Mesenchymal stem cell (in vitro differentiated cells and primary cell): ENCODE measurements at regions not wholly inside any gene's neighbourhood (a gene's known extent, or its start where the extent isn't known, plus 50 kb on each side); places are given as distances from the start of the nearest gene placed in this dataset.

Experiments used
- DNase-seq: peaks from one replicate; pipeline ENCODE4 v3.0.0-alpha.2; 2013
- H2AFZ ChIP-seq: one replicate; pipeline ENCODE4 v1.6.1; 2013; ENCODE audit warnings: low read depth, mild to moderate bottlenecking, control low read depth, inconsistent platforms, low read length, moderate library complexity
- H2AK5ac ChIP-seq: 2 replicates; pipeline ENCODE4 v1.6.1; 2013; ENCODE audit warnings: low read length, moderate library complexity, mild to moderate bottlenecking, inconsistent platforms; ENCODE audit not compliant: severe bottlenecking
- H2BK120ac ChIP-seq: one replicate; pipeline ENCODE4 v1.6.1; 2013; ENCODE audit warnings: low read depth, mild to moderate bottlenecking, inconsistent platforms, low read length, moderate library complexity
- H2BK12ac ChIP-seq, 2 experiments: one replicate each; pipeline ENCODE4 v1.6.1; 2013; ENCODE audit warnings: inconsistent platforms in 2 of 2, low read length in 2 of 2, mild to moderate bottlenecking in 2 of 2, moderate library complexity in 2 of 2, control low read depth in 1 of 2
- H2BK15ac ChIP-seq: one replicate; pipeline ENCODE4 v1.6.1; 2013; ENCODE audit warnings: mild to moderate bottlenecking, low read depth, inconsistent platforms; ENCODE audit not compliant: poor library complexity, severe bottlenecking
- H2BK5ac ChIP-seq: 2 replicates; pipeline ENCODE4 v1.6.1; 2013; ENCODE audit warnings: low read depth, mild to moderate bottlenecking, low read length, control low read depth, inconsistent platforms; ENCODE audit not compliant: poor library complexity, severe bottlenecking
- H3K14ac ChIP-seq, 2 experiments: one replicate each; pipeline ENCODE4 v1.6.1; 2013; ENCODE audit warnings: inconsistent platforms in 2 of 2, low read length in 2 of 2, control low read depth in 1 of 2, mild to moderate bottlenecking in 1 of 2, moderate library complexity in 1 of 2
- H3K18ac ChIP-seq, 2 experiments: one replicate each; pipeline ENCODE4 v1.6.1; 2013; ENCODE audit warnings: inconsistent platforms in 2 of 2, low read length in 2 of 2, control low read depth in 1 of 2, low read depth in 1 of 2, mild to moderate bottlenecking in 1 of 2
- H3K23ac ChIP-seq, 2 experiments: one replicate each; pipeline ENCODE4 v1.6.1; 2013; ENCODE audit warnings: inconsistent platforms in 2 of 2, low read length in 2 of 2, mild to moderate bottlenecking in 2 of 2, moderate library complexity in 2 of 2, control low read depth in 1 of 2
- H3K27ac ChIP-seq: 2 replicates; pipeline ENCODE4 v1.5.1; 2013; ENCODE audit warnings: mild to moderate bottlenecking, moderate library complexity, low read length, control low read depth, inconsistent platforms; ENCODE audit not compliant: poor library complexity, severe bottlenecking
- H3K27me3 ChIP-seq, 2 experiments: 2 replicates each; pipeline versions ENCODE4 v1.6.1 to v1.7.0; 2013; ENCODE audit warnings: low read length in 2 of 2, mild to moderate bottlenecking in 2 of 2, moderate library complexity in 2 of 2, control low read depth in 1 of 2, inconsistent platforms in 1 of 2; ENCODE audit not compliant: control insufficient read depth in 1 of 2, insufficient read depth in 1 of 2
- H3K36me3 ChIP-seq, 2 experiments: 2 replicates each; pipeline versions ENCODE4 v1.6.1 to v1.7.0; 2013; ENCODE audit warnings: low read length in 2 of 2, control low read depth in 1 of 2, inconsistent platforms in 1 of 2, low read depth in 1 of 2, mild to moderate bottlenecking in 1 of 2; ENCODE audit not compliant: insufficient read depth in 2 of 2, control insufficient read depth in 1 of 2
- H3K4ac ChIP-seq, 2 experiments: one replicate each; pipeline ENCODE4 v1.6.1; 2013; ENCODE audit warnings: inconsistent platforms in 2 of 2, low read length in 2 of 2, mild to moderate bottlenecking in 2 of 2, moderate library complexity in 2 of 2, control low read depth in 1 of 2, low read depth in 1 of 2
- H3K4me1 ChIP-seq: 2 replicates; pipeline ENCODE4 v1.6.1; 2013; ENCODE audit warnings: low read depth, low read length, control low read depth; ENCODE audit not compliant: control insufficient read depth, insufficient read depth
- H3K4me2 ChIP-seq: 2 replicates; pipeline ENCODE4 v1.6.1; 2013; ENCODE audit warnings: low read length, mild to moderate bottlenecking, inconsistent platforms; ENCODE audit not compliant: poor library complexity, severe bottlenecking
- H3K4me3 ChIP-seq, 2 experiments: 2 replicates each; pipeline versions ENCODE4 v1.5.1 to v1.7.0; 2013; ENCODE audit warnings: low read length in 2 of 2, mild to moderate bottlenecking in 2 of 2, control low read depth in 1 of 2, low read depth in 1 of 2; ENCODE audit not compliant: insufficient read depth in 1 of 2
- H3K79me1 ChIP-seq: replicated peaks from 2 replicates; pipeline ENCODE4 v1.6.1; 2013; ENCODE audit warnings: mild to moderate bottlenecking, control low read depth, low read length, inconsistent platforms; ENCODE audit not compliant: poor library complexity, severe bottlenecking
- H3K9ac ChIP-seq: 2 replicates; pipeline ENCODE4 v1.7.0; 2013; ENCODE audit warnings: mild to moderate bottlenecking, low read length, moderate library complexity
- H3K9me3 ChIP-seq: 2 replicates; pipeline ENCODE4 v1.7.0; 2013; ENCODE audit warnings: mild to moderate bottlenecking, low read length; ENCODE audit not compliant: control insufficient read depth
- H4K8ac ChIP-seq: one replicate; pipeline ENCODE4 v1.6.1; 2013; ENCODE audit warnings: inconsistent platforms, mild to moderate bottlenecking, low read length, moderate library complexity
- H4K91ac ChIP-seq: one replicate; pipeline ENCODE4 v1.6.1; 2013; ENCODE audit warnings: mild to moderate bottlenecking, low read length, inconsistent platforms
- WGBS: methylation state at CpG from one replicate; pipeline ENCODE4 v1.1.7; 2013; ENCODE audit warnings: mixed read lengths; 5-methylcytosine and 5-hydroxymethylcytosine counted together

DNA sequence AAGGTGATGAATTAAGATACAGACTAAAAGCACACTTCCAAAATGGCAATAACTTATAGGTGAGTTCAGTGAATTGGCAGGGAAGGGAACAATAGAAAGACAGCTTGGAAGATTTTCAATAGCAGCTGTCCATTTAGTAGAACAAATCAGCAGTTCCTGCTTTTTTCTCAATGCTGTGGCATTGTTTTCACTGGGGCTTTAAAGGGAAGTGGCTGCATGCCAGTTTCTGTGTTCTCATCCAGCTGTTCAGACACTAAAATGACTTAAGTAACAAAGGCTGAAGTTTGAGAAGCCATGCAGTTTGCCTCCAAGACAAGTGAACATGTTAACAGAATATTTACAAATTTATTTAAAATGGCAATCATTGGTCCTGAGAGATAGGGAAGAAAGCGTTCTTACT is 291.9 kb downstream of the FAM47A start:
- Histone ChIP-seq H3K9me3 (no peaks in the 10 kb centered on the region), H3K18ac (no peak overlapping the region), H2AFZ (no peak overlapping the region), H2BK15ac (no peak overlapping the region), H3K36me3 (no peaks in the 10 kb centered on the region), H3K27me3 (no peaks in the 10 kb centered on the region), H3K4me1 (no peaks in the 10 kb centered on the region), H2AK5ac (no peak overlapping the region), H3K23ac (no peak overlapping the region), H3K4me2 (no peak overlapping the region), H2BK120ac (no peak overlapping the region), H3K4ac (no peak overlapping the region), H2BK5ac (no peak overlapping the region), H4K91ac (no peak overlapping the region), H2BK12ac (no peak overlapping the region), H4K8ac (no peak overlapping the region), H3K4me3 (no peak overlapping the region), H3K79me1 (no peaks in the 10 kb centered on the region), H3K27ac (no peak overlapping the region), H3K9ac (no peak overlapping the region), H3K14ac (no peak overlapping the region)
- WGBS, result no CpG with 5 or more reads among the region's 1 CpG
- DNase-seq, result no peak

DNA sequence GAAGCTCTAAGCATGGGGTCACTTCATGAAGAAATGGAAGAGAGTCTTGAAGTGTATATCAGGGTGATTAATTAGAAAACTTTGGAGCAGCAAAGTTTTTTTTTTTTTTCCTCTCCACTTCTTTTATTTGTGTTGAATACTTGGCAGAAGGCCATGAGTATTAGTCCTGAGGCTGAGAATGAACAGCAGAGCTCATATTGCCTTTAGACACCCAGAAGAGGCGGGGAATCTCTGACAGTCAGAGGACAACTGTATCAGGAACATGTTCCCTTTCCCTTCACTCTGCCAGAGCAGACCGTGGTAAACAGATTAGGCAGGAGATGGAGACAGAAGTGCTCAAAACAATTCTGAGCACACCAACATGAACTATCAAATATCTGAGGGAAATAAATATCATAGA is 300.9 kb downstream of the FAM47A start:
- Histone ChIP-seq H3K9ac (no peak overlapping the region), H3K4ac (no peak overlapping the region), H3K23ac (no peak overlapping the region), H2AK5ac (no peak overlapping the region), H3K18ac (no peak overlapping the region), H3K79me1 (no peaks in the 10 kb centered on the region), H3K27ac (no peak overlapping the region), H2BK5ac (no peak overlapping the region), H3K36me3 (no peaks in the 10 kb centered on the region), H4K8ac (no peak overlapping the region), H3K4me1 (no peaks in the 10 kb centered on the region), H2BK120ac (no peak overlapping the region), H3K27me3 (no peaks in the 10 kb centered on the region), H3K14ac (no peak overlapping the region), H2BK12ac (no peak overlapping the region), H3K4me3 (no peak overlapping the region), H3K9me3 (peaks cover 9% of the 10 kb centered on the region), H2AFZ (no peak overlapping the region), H2BK15ac (no peak overlapping the region), H3K4me2 (no peak overlapping the region), H4K91ac (no peak overlapping the region)
- WGBS, result no CpG with 5 or more reads among the region's 2 CpGs
- DNase-seq, result no peak

DNA sequence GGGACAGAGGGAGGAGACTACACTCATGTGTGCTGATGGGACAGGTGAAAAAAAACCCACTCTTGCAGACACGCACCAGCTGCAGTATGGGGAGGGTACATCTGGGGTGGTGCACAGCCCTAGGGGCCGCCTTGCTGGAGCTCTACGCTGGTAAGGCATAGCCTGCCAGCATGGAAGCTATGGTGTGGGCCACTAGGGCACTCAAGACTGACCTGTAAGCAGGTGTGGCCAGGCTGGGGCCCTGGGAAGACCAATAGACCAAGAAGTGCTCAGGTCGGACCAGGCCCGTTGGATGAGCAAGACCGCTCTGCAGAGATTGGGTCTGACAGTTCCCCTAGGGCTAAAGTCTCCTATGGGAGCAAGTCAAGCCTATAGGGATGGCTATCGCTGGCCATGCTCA is 314.8 kb downstream of the FAM47A start:
- no peak overlapping the region for H2BK15ac ChIP-seq
- no peak overlapping the region for H2BK12ac ChIP-seq
- no peak overlapping the region for H3K4me2 ChIP-seq
- H3K4ac ChIP-seq, result no peak overlapping the region
- peaks cover 10% of the 10 kb centered on the region for H3K9me3 ChIP-seq
- H3K4me3 ChIP-seq, result no peak overlapping the region
- H3K14ac ChIP-seq, result no peak overlapping the region
- H3K18ac ChIP-seq, result no peak overlapping the region
- H4K8ac ChIP-seq, result no peak overlapping the region
- no peak overlapping the region for H4K91ac ChIP-seq
- H3K23ac ChIP-seq, result no peak overlapping the region
- H2AFZ ChIP-seq, result no peak overlapping the region
- H3K27me3 ChIP-seq, result no peaks in the 10 kb centered on the region
- WGBS, result 89% methylated on average over 7 of the region's 7 CpGs
- no peak overlapping the region for H2AK5ac ChIP-seq
- no peak overlapping the region for H3K9ac ChIP-seq
- H3K36me3 ChIP-seq, result no peaks in the 10 kb centered on the region
- DNase-seq, result no peak
- H3K4me1 ChIP-seq, result no peaks in the 10 kb centered on the region
- H2BK5ac ChIP-seq, result no peak overlapping the region
- H3K27ac ChIP-seq, result no peak overlapping the region
- no peak overlapping the region for H2BK120ac ChIP-seq
- no peaks in the 10 kb centered on the region for H3K79me1 ChIP-seq

DNA sequence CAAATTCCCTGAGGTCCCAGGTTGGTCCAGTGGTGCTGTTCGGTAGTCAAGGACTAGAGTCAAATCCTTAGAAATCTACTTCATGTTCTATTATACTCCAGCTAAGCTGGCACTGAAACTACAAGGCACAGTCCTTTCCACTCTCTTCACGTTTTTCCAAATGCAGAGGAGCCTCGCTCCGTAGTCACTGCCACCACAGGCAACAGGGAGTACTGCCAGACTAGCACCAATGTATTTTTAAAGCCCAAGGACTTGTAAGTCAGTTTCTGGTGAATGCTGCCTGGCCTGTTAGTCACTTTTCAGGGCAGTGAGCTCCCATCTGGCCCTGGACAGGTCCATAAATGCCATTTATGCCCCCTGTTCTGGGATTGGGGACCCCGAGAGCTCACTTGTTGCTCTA is 323.5 kb downstream of the FAM47A start:
- H2BK15ac ChIP-seq, result no peak overlapping the region
- H2BK12ac ChIP-seq, result no peak overlapping the region
- H4K8ac ChIP-seq, result no peak overlapping the region
- no peak overlapping the region for H3K4me3 ChIP-seq
- no peak overlapping the region for H3K4me2 ChIP-seq
- H3K27ac ChIP-seq, result no peak overlapping the region
- H3K79me1 ChIP-seq, result no peaks in the 10 kb centered on the region
- WGBS, result 57% methylated on average over 5 of the region's 5 CpGs
- no peaks in the 10 kb centered on the region for H3K27me3 ChIP-seq
- H4K91ac ChIP-seq, result no peak overlapping the region
- no peak overlapping the region for H3K9ac ChIP-seq
- H2AFZ ChIP-seq, result no peak overlapping the region
- no peaks in the 10 kb centered on the region for H3K36me3 ChIP-seq
- H3K4me1 ChIP-seq, result no peaks in the 10 kb centered on the region
- no peak for DNase-seq
- no peak overlapping the region for H2BK5ac ChIP-seq
- no peak overlapping the region for H3K18ac ChIP-seq
- no peak overlapping the region for H2AK5ac ChIP-seq
- H3K9me3 ChIP-seq, result peaks cover 2% of the 10 kb centered on the region
- no peak overlapping the region for H3K14ac ChIP-seq
- H2BK120ac ChIP-seq, result no peak overlapping the region
- H3K23ac ChIP-seq, result no peak overlapping the region
- H3K4ac ChIP-seq, result no peak overlapping the region
